ENCODE measurements at regions not wholly inside any gene's neighbourhood (a gene's known extent, or its start where the extent isn't known, plus 50 kb on each side); places are given as distances from the start of the nearest gene placed in this dataset.

DNA sequence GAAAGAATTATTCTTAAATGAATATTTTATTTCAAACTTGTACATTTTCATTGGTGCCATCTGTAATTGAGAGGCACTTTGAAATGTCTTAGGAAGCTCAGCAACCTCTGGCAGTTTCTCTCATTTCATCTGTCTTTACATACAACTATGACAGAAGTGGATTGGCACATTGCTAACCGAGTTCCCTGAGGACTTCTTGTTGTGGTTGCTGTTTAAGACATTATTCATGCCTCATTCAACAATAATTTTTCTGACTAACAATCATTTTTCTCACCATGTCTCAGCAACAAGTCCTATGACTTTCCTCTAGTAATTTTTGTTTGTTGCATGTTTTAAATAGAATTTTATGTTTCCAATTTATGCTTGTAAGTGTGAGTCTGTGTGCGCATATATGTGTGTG, 284.0 kb upstream of the CWC22 start:
- TF ChIP-seq GATA2 (IDR thresholded peaks at IDR 0.05; ENCODE audit: low read depth, low read length) (no peak), GATA3 (IDR thresholded peaks at IDR 0.05; ENCODE audit: low read depth, low read length) (no peak)
